WERI-Rb-1 (cell line): ENCODE measurements at regions not wholly inside any gene's neighbourhood (a gene's known extent, or its start where the extent isn't known, plus 50 kb on each side); places are given as distances from the start of the nearest gene placed in this dataset.
A peak's percentile ranks its signal among the peaks of the same experiment; 100 is the strongest.

Experiments used
- DNase-seq: peaks from one replicate; pipeline ENCODE4 v3.0.0-alpha.2; 2020
- H3K27ac ChIP-seq: fragments of 250-450 bp; sonication (Bioruptor Pico); 2 replicates; pipeline ENCODE4 v1.5.1; 2020; ENCODE audit warnings: mild to moderate bottlenecking, moderate library complexity
- H3K27me3 ChIP-seq: fragments of 250-450 bp; sonication (Bioruptor Pico); 2 replicates; pipeline ENCODE4 v1.5.1; 2021; ENCODE audit warnings: mild to moderate bottlenecking, low read depth, moderate library complexity; ENCODE audit not compliant: insufficient read depth, severe bottlenecking
- H3K36me3 ChIP-seq: fragments of 250-450 bp; sonication (Bioruptor Pico); 2 replicates; pipeline ENCODE4 v1.5.1; 2020; ENCODE audit warnings: mild to moderate bottlenecking, moderate library complexity
- H3K4me3 ChIP-seq: 2 replicates; pipeline ENCODE4 v1.5.1; 2011; ENCODE audit warnings: low read depth, mild to moderate bottlenecking, control low read depth, low read length
- H3K9me3 ChIP-seq: fragments of 250-450 bp; sonication (Bioruptor Pico); 2 replicates; pipeline ENCODE4 v1.5.1; 2021; ENCODE audit warnings: mild to moderate bottlenecking, moderate library complexity; ENCODE audit not compliant: severe bottlenecking
- TF ChIP-seq, protein P1 (sequence below): IDR thresholded peaks from 2 replicates; pipeline ENCODE4 v1.5.1; 2011; ENCODE audit warnings: low read depth, mild to moderate bottlenecking, control low read depth, inconsistent platforms, low read length

DNA sequence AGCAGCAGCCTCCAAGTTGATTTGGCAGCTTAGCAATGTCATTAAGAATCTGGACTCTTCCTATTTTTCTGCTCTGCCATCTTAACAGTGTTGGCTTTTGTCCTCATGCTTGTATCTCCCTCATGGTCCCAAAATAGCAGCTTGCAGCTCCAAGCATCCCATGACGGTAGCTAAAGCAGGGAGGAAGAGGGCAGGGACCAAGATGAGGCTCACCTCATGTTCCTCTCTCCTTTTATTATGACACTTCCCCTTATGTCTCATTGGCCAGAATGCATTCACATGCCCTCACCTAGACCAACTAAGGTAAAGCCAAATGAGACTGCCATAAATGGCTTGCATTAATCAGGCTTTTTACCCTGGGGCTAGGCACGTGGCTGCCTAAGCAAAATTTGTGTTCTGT is 382.4 kb downstream of the SHQ1 start:
- TF ChIP-seq, protein P1, sequence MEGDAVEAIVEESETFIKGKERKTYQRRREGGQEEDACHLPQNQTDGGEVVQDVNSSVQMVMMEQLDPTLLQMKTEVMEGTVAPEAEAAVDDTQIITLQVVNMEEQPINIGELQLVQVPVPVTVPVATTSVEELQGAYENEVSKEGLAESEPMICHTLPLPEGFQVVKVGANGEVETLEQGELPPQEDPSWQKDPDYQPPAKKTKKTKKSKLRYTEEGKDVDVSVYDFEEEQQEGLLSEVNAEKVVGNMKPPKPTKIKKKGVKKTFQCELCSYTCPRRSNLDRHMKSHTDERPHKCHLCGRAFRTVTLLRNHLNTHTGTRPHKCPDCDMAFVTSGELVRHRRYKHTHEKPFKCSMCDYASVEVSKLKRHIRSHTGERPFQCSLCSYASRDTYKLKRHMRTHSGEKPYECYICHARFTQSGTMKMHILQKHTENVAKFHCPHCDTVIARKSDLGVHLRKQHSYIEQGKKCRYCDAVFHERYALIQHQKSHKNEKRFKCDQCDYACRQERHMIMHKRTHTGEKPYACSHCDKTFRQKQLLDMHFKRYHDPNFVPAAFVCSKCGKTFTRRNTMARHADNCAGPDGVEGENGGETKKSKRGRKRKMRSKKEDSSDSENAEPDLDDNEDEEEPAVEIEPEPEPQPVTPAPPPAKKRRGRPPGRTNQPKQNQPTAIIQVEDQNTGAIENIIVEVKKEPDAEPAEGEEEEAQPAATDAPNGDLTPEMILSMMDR = no peak
- DNase-seq = no peak
- no peaks in the 10 kb centered on the region for H3K27me3 ChIP-seq
- no peak overlapping the region for H3K27ac ChIP-seq
- no peaks in the 10 kb centered on the region for H3K36me3 ChIP-seq
- no peak overlapping the region for H3K4me3 ChIP-seq
- H3K9me3 ChIP-seq = no peaks in the 10 kb centered on the region

DNA sequence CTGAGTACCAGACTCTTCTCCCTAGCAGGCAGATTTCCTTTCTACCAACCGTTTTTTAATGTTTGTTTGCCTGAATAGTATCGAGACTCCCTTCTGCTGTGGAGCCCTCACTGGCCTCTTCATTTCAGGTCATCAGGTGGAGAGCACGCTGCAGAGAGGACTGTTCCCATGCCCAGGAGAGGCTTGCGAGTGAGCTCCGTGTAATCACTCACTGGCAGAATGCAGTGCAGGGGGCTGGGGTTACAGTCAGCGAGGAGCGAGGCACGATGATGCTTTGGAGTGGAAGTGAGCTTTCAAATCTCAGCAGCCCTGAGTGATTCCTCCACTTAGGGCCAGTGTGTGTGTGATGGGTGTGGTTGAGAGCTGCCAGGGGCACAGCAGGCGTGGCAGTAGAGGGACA is 385.2 kb downstream of the SHQ1 start:
- TF ChIP-seq, protein P1 = no peak
- no peaks in the 10 kb centered on the region for H3K36me3 ChIP-seq
- no peaks in the 10 kb centered on the region for H3K27me3 ChIP-seq
- H3K9me3 ChIP-seq = no peaks in the 10 kb centered on the region
- no peak for DNase-seq
- H3K4me3 ChIP-seq = no peak overlapping the region
- H3K27ac ChIP-seq = no peak overlapping the region

DNA sequence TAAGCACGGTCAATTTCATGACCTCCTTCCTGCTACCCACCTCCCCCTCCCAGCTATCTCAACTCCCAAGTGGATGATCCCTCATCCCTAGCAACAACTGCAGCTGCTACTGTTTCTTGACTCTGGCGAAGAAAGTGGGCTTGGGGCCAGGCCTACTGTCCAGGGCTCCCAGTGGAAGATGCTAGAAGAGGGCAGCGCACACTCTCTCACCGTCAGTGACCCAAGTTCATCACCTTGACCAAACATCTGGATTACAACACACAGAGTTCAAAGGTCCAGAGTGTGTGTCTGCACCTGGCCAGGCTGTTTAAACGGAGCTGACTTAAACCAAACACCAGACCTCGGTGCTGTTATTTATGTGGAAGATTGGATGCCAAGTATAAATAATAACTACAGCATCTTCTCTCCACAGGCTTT is 385.6 kb downstream of the SHQ1 start:
- Histone ChIP-seq H3K27me3 (no peaks in the 10 kb centered on the region), H3K27ac (no peak overlapping the region), H3K4me3 (no peak overlapping the region), H3K9me3 (no peaks in the 10 kb centered on the region), H3K36me3 (no peaks in the 10 kb centered on the region)
- peak; percentile 33 for DNase-seq
- TF ChIP-seq, protein P1 = no peak

DNA sequence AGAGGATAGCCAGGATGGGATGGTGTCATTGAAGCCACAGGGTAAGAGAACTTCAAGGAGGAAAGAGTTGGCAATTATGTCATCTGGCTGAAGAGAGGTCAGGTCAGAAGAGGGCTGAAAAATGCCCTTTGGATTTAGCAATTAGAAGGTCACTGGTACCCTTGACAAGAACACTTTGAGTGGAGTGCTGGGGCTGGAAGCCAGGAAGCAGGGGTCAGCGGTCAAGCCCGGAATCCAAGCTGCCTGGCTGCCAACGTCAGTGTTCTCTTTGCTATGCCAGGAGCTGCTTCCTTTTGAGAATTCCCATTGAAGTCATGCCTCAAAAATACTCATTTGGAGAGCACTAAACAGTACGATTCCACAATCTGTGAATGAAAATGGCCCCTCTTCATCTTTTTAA is 386.5 kb downstream of the SHQ1 start:
- Histone ChIP-seq H3K27ac (no peak overlapping the region), H3K36me3 (no peaks in the 10 kb centered on the region), H3K9me3 (no peaks in the 10 kb centered on the region), H3K4me3 (no peak overlapping the region), H3K27me3 (no peaks in the 10 kb centered on the region)
- DNase-seq = no peak
- TF ChIP-seq, protein P1 = no peak

DNA sequence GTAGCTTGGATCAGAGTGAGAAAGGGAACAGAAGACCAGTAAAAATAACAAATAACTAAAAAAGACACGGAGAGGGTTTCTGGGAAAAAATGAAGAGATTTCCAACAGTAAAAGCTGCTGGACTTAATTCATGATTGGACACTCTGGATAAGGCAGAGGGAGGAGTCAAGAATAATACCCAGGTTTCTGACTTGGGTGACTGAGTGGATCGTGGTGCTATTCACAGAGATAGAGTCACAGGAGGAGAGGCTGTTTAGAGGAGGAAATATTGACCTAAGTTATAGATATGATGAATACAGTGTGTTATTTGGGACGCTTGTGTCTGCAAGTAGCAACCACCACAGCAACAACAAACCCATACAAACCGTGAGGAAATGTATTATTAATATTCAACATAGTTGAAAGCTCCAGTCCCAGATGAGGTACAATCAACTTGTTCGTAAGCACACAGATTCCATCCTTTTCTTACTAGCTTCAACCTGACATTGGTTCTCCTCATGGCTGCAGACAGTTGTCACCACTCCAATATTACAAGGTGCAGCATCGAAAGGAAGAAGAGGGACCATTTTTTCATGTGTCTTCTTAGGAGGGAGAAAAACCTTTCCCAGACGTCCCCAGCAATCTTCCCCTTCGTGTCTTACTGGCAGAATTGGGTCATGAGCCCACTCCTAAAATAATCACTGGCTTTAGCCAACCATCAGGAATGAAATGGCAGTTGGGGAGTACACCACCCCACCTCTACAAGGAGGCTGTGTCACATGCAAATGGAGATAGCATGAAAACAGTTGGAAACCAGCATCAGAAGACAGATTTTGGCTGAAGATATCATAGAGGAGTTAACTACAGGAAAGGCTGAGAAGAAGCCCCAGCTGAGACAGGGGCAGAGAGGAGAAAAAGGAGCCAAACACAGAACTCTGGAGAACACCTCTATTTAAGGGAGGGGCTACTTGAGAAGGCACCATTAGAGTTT is 387.8 kb downstream of the SHQ1 start:
- DNase-seq = no peak
- Histone ChIP-seq H3K27me3 (no peaks in the 10 kb centered on the region), H3K27ac (no peak overlapping the region), H3K9me3 (no peaks in the 10 kb centered on the region), H3K4me3 (no peak overlapping the region), H3K36me3 (no peaks in the 10 kb centered on the region)
- TF ChIP-seq, protein P1 = no peak
